ENCODE measurements at regions not wholly inside any gene's neighbourhood (a gene's known extent, or its start where the extent isn't known, plus 50 kb on each side); places are given as distances from the start of the nearest gene placed in this dataset.

DNA sequence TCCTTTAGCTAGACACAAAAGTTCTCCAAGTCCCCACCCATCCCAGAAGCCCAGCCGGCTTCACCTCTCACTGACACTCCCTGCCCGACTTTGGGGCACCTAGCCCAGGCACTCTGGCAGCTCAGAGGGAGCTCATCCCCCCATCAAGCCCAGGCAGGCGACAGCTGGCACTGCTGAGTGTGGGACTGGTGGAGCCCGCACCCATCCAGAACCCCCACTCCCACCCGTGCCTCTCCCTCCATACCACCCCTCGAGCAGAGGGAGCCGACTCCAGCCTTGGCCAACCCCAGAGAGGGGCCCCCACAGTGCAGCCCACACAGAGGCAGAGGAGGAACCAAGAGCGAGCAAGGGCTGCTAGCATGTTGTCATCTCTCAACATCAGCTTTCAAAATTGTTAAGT lies 658.6 kb downstream of the AMY1C start:
- Histone ChIP-seq H3K36me3 (ENCODE audit: control insufficient read depth in 2 of 2, extremely low read depth in 1 of 2, insufficient read depth in 1 of 2, low read length in 1 of 2) (no peaks in the 10 kb centered on the region), H3K27me3 (replicated peaks in 1 of 2; ENCODE audit: control insufficient read depth in 2 of 2, extremely low read depth in 1 of 2, insufficient read depth in 2 of 2, low read length in 1 of 2) (no peaks in the 10 kb centered on the region), H3K4me3 (ENCODE audit: control insufficient read depth in 1 of 2, extremely low read depth in 1 of 2, low read length in 1 of 2) (no peak overlapping the region), H3K9me3 (no peaks in the 10 kb centered on the region), H3K27ac (ENCODE audit: low read length) (no peak overlapping the region), H3K4me1 (ENCODE audit: control insufficient read depth in 1 of 2, extremely low read depth in 1 of 2, insufficient read depth in 2 of 2, low read length in 2 of 2) (no peaks in the 10 kb centered on the region)
- DNase-seq: no peak
- ChIA-PET POLR2A (no interaction called here), CTCF (no interaction called here)
- Mint-ChIP-seq H3K4me3 (no peak overlapping the region), H3K27ac (no peak overlapping the region), H3K9me3 (peaks cover 10 to 25% (median 17%) of the 10 kb centered on the region in 3 donors), H3K4me1 (no peaks in the 10 kb centered on the region), H3K36me3 (no peaks in the 10 kb centered on the region), H3K27me3 (no peaks in the 10 kb centered on the region)
- no peak for ATAC-seq (replicated peaks in 1 of 4)
- WGBS (ENCODE audit: insufficient coverage): 60% methylated on average over 1 of the region's 8 CpGs

- Histone ChIP-seq H3K4me1 (ENCODE audit: control insufficient read depth in 1 of 2, extremely low read depth in 1 of 2, insufficient read depth in 2 of 2, low read length in 2 of 2) (no peaks in the 10 kb centered on the region), H3K4me3 (ENCODE audit: control insufficient read depth in 1 of 2, extremely low read depth in 1 of 2, low read length in 1 of 2) (no peak overlapping the region), H3K27me3 (replicated peaks in 1 of 2; ENCODE audit: control insufficient read depth in 2 of 2, extremely low read depth in 1 of 2, insufficient read depth in 2 of 2, low read length in 1 of 2) (no peaks in the 10 kb centered on the region), H3K9me3 (no peaks in the 10 kb centered on the region), H3K36me3 (ENCODE audit: control insufficient read depth in 2 of 2, extremely low read depth in 1 of 2, insufficient read depth in 1 of 2, low read length in 1 of 2) (no peaks in the 10 kb centered on the region), H3K27ac (ENCODE audit: low read length) (no peak overlapping the region)
- POLR2A ChIA-PET: no interaction called here
- DNase-seq (no peak), ATAC-seq (replicated peaks in 1 of 4) (no peak)
- Mint-ChIP-seq H3K4me1 (no peaks in the 10 kb centered on the region), H3K36me3 (no peaks in the 10 kb centered on the region), H3K4me3 (no peak overlapping the region), H3K27ac (no peak overlapping the region), H3K27me3 (no peaks in the 10 kb centered on the region), H3K9me3 (peaks cover 11 to 26% (median 12%) of the 10 kb centered on the region in 3 donors)
- WGBS (ENCODE audit: insufficient coverage): 80% methylated on average over 1 of the region's 4 CpGs
- CTCF ChIA-PET: no interaction called here
Measured at GRCh38 chr1:104435255-104435654, 685.6 kb downstream of the AMY1C start.

- no peaks in the 10 kb centered on the region for H3K27me3 Mint-ChIP-seq
- H3K36me3 ChIP-seq (ENCODE audit: control insufficient read depth in 2 of 2, extremely low read depth in 1 of 2, insufficient read depth in 1 of 2, low read length in 1 of 2): no peaks in the 10 kb centered on the region
- peaks cover 2% of the 10 kb centered on the region for H3K9me3 ChIP-seq
- no peaks in the 10 kb centered on the region for H3K4me1 ChIP-seq (ENCODE audit: control insufficient read depth in 1 of 2, extremely low read depth in 1 of 2, insufficient read depth in 2 of 2, low read length in 2 of 2)
- no peak overlapping the region for H3K4me3 ChIP-seq (ENCODE audit: control insufficient read depth in 1 of 2, extremely low read depth in 1 of 2, low read length in 1 of 2)
- ChIA-PET POLR2A (no interaction called here), CTCF (no interaction called here)
- no peaks in the 10 kb centered on the region for H3K4me1 Mint-ChIP-seq
- no peak overlapping the region for H3K27ac ChIP-seq (ENCODE audit: low read length)
- no peak for ATAC-seq (replicated peaks in 1 of 4)
- H3K4me3 Mint-ChIP-seq: no peak overlapping the region
- no peak for DNase-seq
- H3K27ac Mint-ChIP-seq: no peak overlapping the region
- WGBS (ENCODE audit: insufficient coverage): no CpG with 5 or more reads among the region's 1 CpG
- H3K36me3 Mint-ChIP-seq: no peaks in the 10 kb centered on the region
- H3K27me3 ChIP-seq (replicated peaks in 1 of 2; ENCODE audit: control insufficient read depth in 2 of 2, extremely low read depth in 1 of 2, insufficient read depth in 2 of 2, low read length in 1 of 2): no peaks in the 10 kb centered on the region
- H3K9me3 Mint-ChIP-seq: peaks cover 17 to 54% (median 24%) of the 10 kb centered on the region in 3 donors
Measured at GRCh38 chr1:104440011-104440410, 690.3 kb downstream of the AMY1C start.

GRCh38 chr1:104456724-104457123 lies 707.0 kb downstream of the AMY1C start:
- no CpG with 5 or more reads among the region's 1 CpG for WGBS (ENCODE audit: insufficient coverage)
- Mint-ChIP-seq H3K4me3 (no peak overlapping the region), H3K27me3 (no peaks in the 10 kb centered on the region), H3K27ac (no peak overlapping the region), H3K4me1 (no peaks in the 10 kb centered on the region), H3K9me3 (peaks cover 12 to 47% (median 41%) of the 10 kb centered on the region in 3 donors), H3K36me3 (no peaks in the 10 kb centered on the region)
- Histone ChIP-seq H3K36me3 (ENCODE audit: control insufficient read depth in 2 of 2, extremely low read depth in 1 of 2, insufficient read depth in 1 of 2, low read length in 1 of 2) (no peaks in the 10 kb centered on the region), H3K9me3 (no peaks in the 10 kb centered on the region), H3K27ac (ENCODE audit: low read length) (no peak overlapping the region), H3K4me3 (ENCODE audit: control insufficient read depth in 1 of 2, extremely low read depth in 1 of 2, low read length in 1 of 2) (no peak overlapping the region), H3K27me3 (replicated peaks in 1 of 2; ENCODE audit: control insufficient read depth in 2 of 2, extremely low read depth in 1 of 2, insufficient read depth in 2 of 2, low read length in 1 of 2) (no peaks in the 10 kb centered on the region), H3K4me1 (ENCODE audit: control insufficient read depth in 1 of 2, extremely low read depth in 1 of 2, insufficient read depth in 2 of 2, low read length in 2 of 2) (no peaks in the 10 kb centered on the region)
- ChIA-PET CTCF (no interaction called here), POLR2A (no interaction called here)
- no peak for DNase-seq
- ATAC-seq (replicated peaks in 1 of 4): no peak

GRCh38 chr1:104459886-104460285 lies 710.2 kb downstream of the AMY1C start:
- H3K4me3 Mint-ChIP-seq: no peak overlapping the region
- H3K4me1 ChIP-seq (ENCODE audit: control insufficient read depth in 1 of 2, extremely low read depth in 1 of 2, insufficient read depth in 2 of 2, low read length in 2 of 2): no peaks in the 10 kb centered on the region
- CTCF ChIA-PET: no interaction called here
- H3K4me1 Mint-ChIP-seq: no peaks in the 10 kb centered on the region
- DNase-seq (no peak), ATAC-seq (replicated peaks in 1 of 4) (no peak)
- no peaks in the 10 kb centered on the region for H3K36me3 ChIP-seq (ENCODE audit: control insufficient read depth in 2 of 2, extremely low read depth in 1 of 2, insufficient read depth in 1 of 2, low read length in 1 of 2)
- H3K4me3 ChIP-seq (ENCODE audit: control insufficient read depth in 1 of 2, extremely low read depth in 1 of 2, low read length in 1 of 2): no peak overlapping the region
- peaks cover 12 to 40% (median 32%) of the 10 kb centered on the region in 3 donors for H3K9me3 Mint-ChIP-seq
- no peaks in the 10 kb centered on the region for H3K27me3 Mint-ChIP-seq
- H3K27me3 ChIP-seq (replicated peaks in 1 of 2; ENCODE audit: control insufficient read depth in 2 of 2, extremely low read depth in 1 of 2, insufficient read depth in 2 of 2, low read length in 1 of 2): no peaks in the 10 kb centered on the region
- H3K27ac ChIP-seq (ENCODE audit: low read length): no peak overlapping the region
- no peaks in the 10 kb centered on the region for H3K36me3 Mint-ChIP-seq
- no CpG with 5 or more reads among the region's 2 CpGs for WGBS (ENCODE audit: insufficient coverage)
- H3K9me3 ChIP-seq: no peaks in the 10 kb centered on the region
- POLR2A ChIA-PET: no interaction called here
- H3K27ac Mint-ChIP-seq: no peak overlapping the region

DNA sequence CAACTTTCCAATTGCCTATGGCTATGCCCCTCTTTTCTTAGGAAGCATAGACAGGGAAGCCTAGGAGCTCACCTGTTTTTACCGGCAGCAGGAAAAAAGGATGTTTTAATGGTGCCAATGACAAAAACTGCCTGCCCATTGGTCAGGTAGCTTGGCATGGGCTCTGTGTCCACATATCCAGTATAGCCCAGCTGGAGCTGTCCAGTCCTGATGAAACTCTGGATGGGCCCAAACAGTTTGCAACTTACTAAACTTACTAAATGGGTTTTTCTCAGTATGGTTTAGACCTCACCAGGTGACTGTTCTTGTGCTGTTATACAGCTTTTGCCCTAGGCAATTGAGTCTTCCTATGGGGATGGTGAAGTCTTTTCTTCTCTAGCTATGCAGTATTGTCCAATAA lies 711.2 kb downstream of the AMY1C start:
- Mint-ChIP-seq H3K27ac (no peak overlapping the region), H3K9me3 (peaks cover 12 to 35% (median 27%) of the 10 kb centered on the region in 3 donors), H3K4me1 (no peaks in the 10 kb centered on the region), H3K27me3 (no peaks in the 10 kb centered on the region), H3K36me3 (no peaks in the 10 kb centered on the region), H3K4me3 (no peak overlapping the region)
- no peak overlapping the region for H3K4me3 ChIP-seq (ENCODE audit: control insufficient read depth in 1 of 2, extremely low read depth in 1 of 2, low read length in 1 of 2)
- ChIA-PET POLR2A (no interaction called here), CTCF (no interaction called here)
- H3K4me1 ChIP-seq (ENCODE audit: control insufficient read depth in 1 of 2, extremely low read depth in 1 of 2, insufficient read depth in 2 of 2, low read length in 2 of 2): no peaks in the 10 kb centered on the region
- H3K9me3 ChIP-seq: no peaks in the 10 kb centered on the region
- 92% methylated on average over 1 of the region's 1 CpG for WGBS (ENCODE audit: insufficient coverage)
- no peak for DNase-seq
- no peaks in the 10 kb centered on the region for H3K36me3 ChIP-seq (ENCODE audit: control insufficient read depth in 2 of 2, extremely low read depth in 1 of 2, insufficient read depth in 1 of 2, low read length in 1 of 2)
- ATAC-seq (replicated peaks in 1 of 4): no peak
- H3K27me3 ChIP-seq (replicated peaks in 1 of 2; ENCODE audit: control insufficient read depth in 2 of 2, extremely low read depth in 1 of 2, insufficient read depth in 2 of 2, low read length in 1 of 2): no peaks in the 10 kb centered on the region
- H3K27ac ChIP-seq (ENCODE audit: low read length): no peak overlapping the region

DNA sequence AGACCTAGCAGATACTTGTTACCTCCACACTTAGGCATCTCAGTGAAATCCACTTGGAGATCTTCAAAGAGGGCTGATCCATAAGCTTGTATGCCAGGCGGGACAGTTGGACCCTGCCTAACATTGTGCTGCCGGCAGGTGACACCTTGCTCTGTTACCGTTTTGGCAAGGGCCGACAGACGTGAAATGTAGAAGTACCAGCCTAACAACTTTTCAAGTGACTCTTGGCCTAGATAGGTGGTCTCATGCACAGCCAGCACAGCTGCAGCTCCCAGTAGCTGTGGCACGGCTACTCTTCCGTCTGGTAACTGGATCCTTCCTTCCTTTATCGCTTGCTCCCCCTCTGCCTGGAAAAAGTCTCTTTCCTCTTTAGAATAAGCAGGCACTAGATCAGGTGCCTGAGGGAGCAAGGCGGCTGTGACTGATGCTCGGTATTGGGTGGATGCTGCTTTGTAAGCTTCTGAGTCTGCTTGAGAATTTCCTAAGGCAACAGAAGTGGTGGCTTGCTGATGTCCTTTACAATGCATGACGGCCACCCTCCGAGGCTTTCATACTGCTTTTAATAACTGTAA lies 713.5 kb downstream of the AMY1C start:
- WGBS (ENCODE audit: insufficient coverage): 88% methylated on average over 7 of the region's 12 CpGs
- ChIA-PET CTCF (no interaction called here), POLR2A (no interaction called here)
- H3K9me3 Mint-ChIP-seq: peaks cover 19 to 40% (median 38%) of the 10 kb centered on the region in 3 donors
- DNase-seq (no peak), ATAC-seq (replicated peaks in 1 of 4) (no peak)
- no peaks in the 10 kb centered on the region for H3K36me3 ChIP-seq (ENCODE audit: control insufficient read depth in 2 of 2, extremely low read depth in 1 of 2, insufficient read depth in 1 of 2, low read length in 1 of 2)
- H3K9me3 ChIP-seq: no peaks in the 10 kb centered on the region
- H3K4me1 ChIP-seq (ENCODE audit: control insufficient read depth in 1 of 2, extremely low read depth in 1 of 2, insufficient read depth in 2 of 2, low read length in 2 of 2): no peaks in the 10 kb centered on the region
- no peak overlapping the region for H3K4me3 ChIP-seq (ENCODE audit: control insufficient read depth in 1 of 2, extremely low read depth in 1 of 2, low read length in 1 of 2)
- no peak overlapping the region for H3K27ac ChIP-seq (ENCODE audit: low read length)
- H3K36me3 Mint-ChIP-seq: no peaks in the 10 kb centered on the region
- H3K4me1 Mint-ChIP-seq: no peaks in the 10 kb centered on the region
- H3K27ac Mint-ChIP-seq: no peak overlapping the region
- H3K4me3 Mint-ChIP-seq: no peak overlapping the region
- no peaks in the 10 kb centered on the region for H3K27me3 Mint-ChIP-seq
- no peaks in the 10 kb centered on the region for H3K27me3 ChIP-seq (replicated peaks in 1 of 2; ENCODE audit: control insufficient read depth in 2 of 2, extremely low read depth in 1 of 2, insufficient read depth in 2 of 2, low read length in 1 of 2)
